ENCODE measurements at regions not wholly inside any gene's neighbourhood (a gene's known extent, or its start where the extent isn't known, plus 50 kb on each side); places are given as distances from the start of the nearest gene placed in this dataset. TPM values are rescaled to one million over a fixed set of nuclear protein-coding genes. Genes with fewer than 3 reads are reported as not detected.

DNA sequence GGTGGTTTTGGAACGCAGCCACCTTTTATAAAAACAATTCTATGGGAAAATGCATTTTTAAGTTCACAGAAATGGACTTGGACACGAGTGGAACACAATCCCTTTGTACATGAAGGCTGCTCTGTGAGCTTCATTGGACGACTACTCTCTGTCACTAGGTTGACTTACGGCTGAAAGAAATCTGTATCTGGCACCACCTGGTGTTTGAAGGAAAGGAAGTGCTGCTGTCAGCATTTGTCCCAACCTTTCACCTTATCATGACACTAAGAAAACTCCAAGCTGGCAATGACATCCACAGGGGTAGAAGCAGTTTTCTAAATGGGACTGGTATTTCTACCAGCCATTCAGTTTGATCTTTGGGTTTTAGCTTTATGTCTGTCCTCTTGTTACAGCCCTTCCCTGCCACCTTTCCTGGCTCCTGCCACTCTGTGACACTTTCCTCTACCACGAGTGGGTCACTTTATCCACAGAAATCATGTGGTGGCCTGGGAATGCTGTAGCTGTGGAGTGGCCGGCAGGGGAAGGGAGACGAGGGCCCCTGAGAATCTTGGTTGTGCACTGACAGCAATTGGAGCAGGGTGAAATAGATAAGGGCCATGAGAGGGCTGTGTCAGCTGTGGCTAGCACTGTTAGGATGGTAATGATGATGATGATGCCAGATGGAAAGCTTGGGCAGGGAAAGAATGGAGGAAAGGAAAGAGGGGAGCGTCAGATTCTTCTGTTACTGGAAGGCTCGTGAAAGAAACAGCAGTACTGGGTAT, 85.2 kb downstream of the TBX19 start:
- no peak overlapping the region for H3K4me2 ChIP-seq (ENCODE audit: low read length, poor library complexity, severe bottlenecking)
- H3K27ac ChIP-seq (ENCODE audit: low read length, poor library complexity, severe bottlenecking) = no peak overlapping the region
- no peak overlapping the region for H3K14ac ChIP-seq (ENCODE audit: low read length in 2 of 2)
- H3K9me3 ChIP-seq (ENCODE audit: control insufficient read depth, low read length) = no peaks in the 10 kb centered on the region
- H3K9ac ChIP-seq (ENCODE audit: low read length) = no peak overlapping the region
- no peak overlapping the region for H2BK5ac ChIP-seq (ENCODE audit: low read depth, low read length, poor library complexity, severe bottlenecking)
- H4K91ac ChIP-seq (ENCODE audit: low read length) = no peak overlapping the region
- H3K18ac ChIP-seq (ENCODE audit: low read depth in 1 of 2, low read length in 2 of 2) = no peak overlapping the region
- 73% methylated on average over 8 of the region's 9 CpGs for WGBS
- H4K8ac ChIP-seq (ENCODE audit: low read length) = no peak overlapping the region
- H3K23ac ChIP-seq (ENCODE audit: low read length in 2 of 2) = no peak overlapping the region
- no peaks in the 10 kb centered on the region for H3K79me1 ChIP-seq (replicated peaks; ENCODE audit: low read length, poor library complexity, severe bottlenecking)
- H2BK12ac ChIP-seq (ENCODE audit: low read length in 2 of 2) = no peak overlapping the region
- H3K4ac ChIP-seq (ENCODE audit: low read depth in 1 of 2, low read length in 2 of 2) = no peak overlapping the region
- no peak for DNase-seq
- H3K27me3 ChIP-seq (ENCODE audit: control insufficient read depth in 1 of 2, insufficient read depth in 1 of 2, low read length in 2 of 2) = peaks cover 21 to 26% of the 10 kb centered on the region in 2 experiments
- no peak overlapping the region for H2AK5ac ChIP-seq (ENCODE audit: low read length, severe bottlenecking)
- no peak overlapping the region for H2AFZ ChIP-seq (ENCODE audit: low read depth, low read length)
- H3K4me1 ChIP-seq (ENCODE audit: control insufficient read depth, insufficient read depth, low read depth, low read length) = peaks cover 2% of the 10 kb centered on the region
- H2BK120ac ChIP-seq (ENCODE audit: low read depth, low read length) = no peak overlapping the region
- no peaks in the 10 kb centered on the region for H3K36me3 ChIP-seq (ENCODE audit: control insufficient read depth in 1 of 2, insufficient read depth in 2 of 2, low read depth in 1 of 2, low read length in 2 of 2)
- no peak overlapping the region for H2BK15ac ChIP-seq (ENCODE audit: low read depth, poor library complexity, severe bottlenecking)
- H3K4me3 ChIP-seq (ENCODE audit: insufficient read depth in 1 of 2, low read depth in 1 of 2, low read length in 2 of 2) = no peak overlapping the region

Small RNAs in the stretch of these regions (small RNA-seq; reads per million reads assigned to genes)
- not detected for gene MIR557 (ENCODE audit: low read depth)

Data from mesenchymal stem cell (in vitro differentiated cells and primary cell).